ENCODE measurements at regions not wholly inside any gene's neighbourhood (a gene's known extent, or its start where the extent isn't known, plus 50 kb on each side); places are given as distances from the start of the nearest gene placed in this dataset.

GRCh38 chr1:98028800-98029199 lies 108.0 kb upstream of the DPYD start:
- Mint-ChIP-seq H3K36me3 (ENCODE audit: low read depth, unreplicated experiment) (no peaks in the 10 kb centered on the region), H3K27ac (ENCODE audit: unreplicated experiment) (no peak overlapping the region), H3K4me1 (ENCODE audit: unreplicated experiment) (no peaks in the 10 kb centered on the region), H3K27me3 (ENCODE audit: unreplicated experiment) (no peaks in the 10 kb centered on the region), H3K9me3 (ENCODE audit: unreplicated experiment) (no peaks in the 10 kb centered on the region), H3K4me3 (ENCODE audit: unreplicated experiment) (no peak overlapping the region)
- no peak for TF ChIP-seq CTCF (IDR thresholded peaks at IDR 0.05; ENCODE audit: unreplicated experiment)
- DNase-seq (ENCODE audit: low spot score) = no peak

- TF ChIP-seq CTCF (IDR thresholded peaks at IDR 0.05; ENCODE audit: unreplicated experiment) = no peak
- no peaks in the 10 kb centered on the region for H3K4me1 Mint-ChIP-seq (ENCODE audit: unreplicated experiment)
- no peaks in the 10 kb centered on the region for H3K36me3 Mint-ChIP-seq (ENCODE audit: low read depth, unreplicated experiment)
- H3K9me3 Mint-ChIP-seq (ENCODE audit: unreplicated experiment) = no peaks in the 10 kb centered on the region
- no peak overlapping the region for H3K27ac Mint-ChIP-seq (ENCODE audit: unreplicated experiment)
- no peak for DNase-seq (ENCODE audit: low spot score)
- H3K4me3 Mint-ChIP-seq (ENCODE audit: unreplicated experiment) = no peak overlapping the region
- no peaks in the 10 kb centered on the region for H3K27me3 Mint-ChIP-seq (ENCODE audit: unreplicated experiment)
These were observed 106.4 kb upstream of the DPYD start for GRCh38 chr1:98027103-98027705.

- H3K4me3 Mint-ChIP-seq (ENCODE audit: unreplicated experiment) = no peak overlapping the region
- no peak for DNase-seq (ENCODE audit: low spot score)
- no peaks in the 10 kb centered on the region for H3K9me3 Mint-ChIP-seq (ENCODE audit: unreplicated experiment)
- no peaks in the 10 kb centered on the region for H3K27me3 Mint-ChIP-seq (ENCODE audit: unreplicated experiment)
- H3K4me1 Mint-ChIP-seq (ENCODE audit: unreplicated experiment) = no peaks in the 10 kb centered on the region
- H3K36me3 Mint-ChIP-seq (ENCODE audit: low read depth, unreplicated experiment) = no peaks in the 10 kb centered on the region
- H3K27ac Mint-ChIP-seq (ENCODE audit: unreplicated experiment) = no peak overlapping the region
- no peak for TF ChIP-seq CTCF (IDR thresholded peaks at IDR 0.05; ENCODE audit: unreplicated experiment)
These were observed 105.0 kb upstream of the DPYD start for GRCh38 chr1:98025858-98026257.

- no peaks in the 10 kb centered on the region for H3K9me3 Mint-ChIP-seq (ENCODE audit: unreplicated experiment)
- no peak overlapping the region for H3K27ac Mint-ChIP-seq (ENCODE audit: unreplicated experiment)
- no peak for TF ChIP-seq CTCF (IDR thresholded peaks at IDR 0.05; ENCODE audit: unreplicated experiment)
- no peak overlapping the region for H3K4me3 Mint-ChIP-seq (ENCODE audit: unreplicated experiment)
- H3K27me3 Mint-ChIP-seq (ENCODE audit: unreplicated experiment) = no peaks in the 10 kb centered on the region
- no peaks in the 10 kb centered on the region for H3K4me1 Mint-ChIP-seq (ENCODE audit: unreplicated experiment)
- DNase-seq (ENCODE audit: low spot score) = no peak
- no peaks in the 10 kb centered on the region for H3K36me3 Mint-ChIP-seq (ENCODE audit: low read depth, unreplicated experiment)
These were observed 100.3 kb upstream of the DPYD start for GRCh38 chr1:98021126-98021525.

GRCh38 chr1:98019747-98020146 lies 98.9 kb upstream of the DPYD start:
- TF ChIP-seq CTCF (IDR thresholded peaks at IDR 0.05; ENCODE audit: unreplicated experiment) = no peak
- Mint-ChIP-seq H3K4me3 (ENCODE audit: unreplicated experiment) (no peak overlapping the region), H3K36me3 (ENCODE audit: low read depth, unreplicated experiment) (no peaks in the 10 kb centered on the region), H3K27me3 (ENCODE audit: unreplicated experiment) (no peaks in the 10 kb centered on the region), H3K27ac (ENCODE audit: unreplicated experiment) (no peak overlapping the region), H3K9me3 (ENCODE audit: unreplicated experiment) (no peaks in the 10 kb centered on the region), H3K4me1 (ENCODE audit: unreplicated experiment) (no peaks in the 10 kb centered on the region)
- DNase-seq (ENCODE audit: low spot score) = no peak

Measured in endothelial cell (in vitro differentiated cells).